Activated naive CD8-positive, alpha-beta T cell treated with anti-CD3 and anti-CD28 coated beads for 36 hours (primary cell): ENCODE measurements at regions not wholly inside any gene's neighbourhood (a gene's known extent, or its start where the extent isn't known, plus 50 kb on each side); places are given as distances from the start of the nearest gene placed in this dataset.

Source experiments
- DNase-seq: peaks from one replicate; pipeline ENCODE4 v3.0.0; 2021
- H3K27ac Mint-ChIP-seq: one replicate; pipeline ENCODE4 v1.8.0; 2022; ENCODE audit warnings: mild to moderate bottlenecking, moderate library complexity, mixed read lengths
- H3K27me3 Mint-ChIP-seq: one replicate; pipeline ENCODE4 v1.8.0; 2022; ENCODE audit warnings: mild to moderate bottlenecking, mixed read lengths
- H3K36me3 Mint-ChIP-seq: one replicate; pipeline ENCODE4 v1.8.0; 2021; ENCODE audit warnings: mild to moderate bottlenecking, mixed read lengths
- H3K4me1 Mint-ChIP-seq: one replicate; pipeline ENCODE4 v1.8.0; 2021; ENCODE audit warnings: mixed read lengths
- H3K4me3 Mint-ChIP-seq: one replicate; pipeline ENCODE4 v1.8.0; 2022; ENCODE audit warnings: mild to moderate bottlenecking, moderate library complexity, mixed read lengths
- H3K9me3 Mint-ChIP-seq: one replicate; pipeline ENCODE4 v1.8.0; 2022; ENCODE audit warnings: mixed read lengths

DNA sequence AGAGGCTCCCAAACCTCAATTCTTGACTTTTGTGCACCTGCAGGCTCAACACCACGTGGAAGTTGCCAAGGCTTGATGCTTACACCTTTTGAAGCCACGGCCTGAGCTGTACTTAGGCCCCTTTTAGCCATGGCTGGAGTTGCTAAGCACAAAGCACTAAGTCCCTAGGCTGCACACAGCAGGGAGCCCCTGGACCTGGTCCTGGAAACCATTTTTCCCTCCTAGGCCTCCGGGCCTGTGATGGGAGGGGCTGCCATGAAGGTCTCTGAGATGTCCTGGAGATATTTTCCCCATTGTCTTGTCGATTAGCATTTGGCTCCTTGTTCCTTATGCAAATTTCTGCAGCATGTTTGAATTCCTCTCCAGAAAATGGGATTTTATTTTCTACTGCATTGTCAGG, 247.1 kb upstream of the ARPP21 start:
- H3K27me3 Mint-ChIP-seq = peaks cover 4% of the 10 kb centered on the region
- no peaks in the 10 kb centered on the region for H3K36me3 Mint-ChIP-seq
- H3K4me1 Mint-ChIP-seq = no peaks in the 10 kb centered on the region
- no peak overlapping the region for H3K4me3 Mint-ChIP-seq
- no peak overlapping the region for H3K27ac Mint-ChIP-seq
- DNase-seq = no peak
- peaks cover 11% of the 10 kb centered on the region for H3K9me3 Mint-ChIP-seq

GRCh38 chr3:35393901-35394799, 245.2 kb upstream of the ARPP21 start:
- no peak for DNase-seq
- Mint-ChIP-seq H3K9me3 (peaks cover 11% of the 10 kb centered on the region), H3K36me3 (no peaks in the 10 kb centered on the region), H3K4me3 (no peak overlapping the region), H3K27ac (no peak overlapping the region), H3K4me1 (no peaks in the 10 kb centered on the region), H3K27me3 (peaks cover 4% of the 10 kb centered on the region)

DNA sequence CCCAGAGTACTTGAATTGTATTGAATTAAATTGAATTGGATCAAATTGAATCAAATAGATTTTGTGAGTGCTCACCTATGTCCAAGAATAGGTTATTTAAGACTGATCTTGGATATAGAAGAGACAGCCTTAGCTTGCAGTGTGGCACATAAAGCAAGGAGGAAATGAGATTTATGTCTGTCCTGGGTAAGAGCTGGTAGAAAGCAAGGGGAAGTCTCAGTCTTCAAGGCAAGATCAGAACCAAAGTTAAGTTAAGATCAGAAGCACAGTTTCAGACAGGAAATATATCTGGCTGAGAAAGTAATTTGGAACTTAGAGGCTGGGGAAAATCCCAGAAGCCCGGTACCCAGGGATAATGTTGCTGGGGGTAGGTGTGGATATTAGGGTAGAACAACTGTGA, 244.4 kb upstream of the ARPP21 start:
- no peaks in the 10 kb centered on the region for H3K4me1 Mint-ChIP-seq
- H3K27ac Mint-ChIP-seq = no peak overlapping the region
- H3K9me3 Mint-ChIP-seq = peaks cover 11% of the 10 kb centered on the region
- no peak overlapping the region for H3K4me3 Mint-ChIP-seq
- no peaks in the 10 kb centered on the region for H3K36me3 Mint-ChIP-seq
- no peak for DNase-seq
- H3K27me3 Mint-ChIP-seq = peaks cover 4% of the 10 kb centered on the region

- Mint-ChIP-seq H3K9me3 (no peaks in the 10 kb centered on the region), H3K27me3 (no peaks in the 10 kb centered on the region), H3K4me1 (no peaks in the 10 kb centered on the region), H3K4me3 (no peak overlapping the region), H3K27ac (no peak overlapping the region), H3K36me3 (no peaks in the 10 kb centered on the region)
- no peak for DNase-seq
Observed at GRCh38 chr3:35401671-35402070, 237.7 kb upstream of the ARPP21 start.

- no peak for DNase-seq
- H3K4me3 Mint-ChIP-seq = no peak overlapping the region
- no peaks in the 10 kb centered on the region for H3K9me3 Mint-ChIP-seq
- H3K4me1 Mint-ChIP-seq = no peaks in the 10 kb centered on the region
- H3K27me3 Mint-ChIP-seq = no peaks in the 10 kb centered on the region
- no peaks in the 10 kb centered on the region for H3K36me3 Mint-ChIP-seq
- no peak overlapping the region for H3K27ac Mint-ChIP-seq
Observed at GRCh38 chr3:35404571-35404970, 234.8 kb upstream of the ARPP21 start.

GRCh38 chr3:35408882-35409281, 230.4 kb upstream of the ARPP21 start:
- H3K4me1 Mint-ChIP-seq = no peaks in the 10 kb centered on the region
- no peaks in the 10 kb centered on the region for H3K36me3 Mint-ChIP-seq

GRCh38 chr3:35409991-35410390, 229.3 kb upstream of the ARPP21 start:
- no peaks in the 10 kb centered on the region for H3K9me3 Mint-ChIP-seq
- no peak overlapping the region for H3K27ac Mint-ChIP-seq
- no peaks in the 10 kb centered on the region for H3K27me3 Mint-ChIP-seq
- DNase-seq = no peak
- no peak overlapping the region for H3K4me3 Mint-ChIP-seq
- H3K36me3 Mint-ChIP-seq = no peaks in the 10 kb centered on the region
- H3K4me1 Mint-ChIP-seq = no peaks in the 10 kb centered on the region

More at GRCh38 chr3:35408882-35409281, 230.4 kb upstream of the ARPP21 start:
- no peak for DNase-seq
- H3K27me3 Mint-ChIP-seq = no peaks in the 10 kb centered on the region
- no peaks in the 10 kb centered on the region for H3K9me3 Mint-ChIP-seq
- no peak overlapping the region for H3K4me3 Mint-ChIP-seq
- H3K27ac Mint-ChIP-seq = no peak overlapping the region

- Mint-ChIP-seq H3K9me3 (no peaks in the 10 kb centered on the region), H3K4me3 (no peak overlapping the region), H3K27me3 (no peaks in the 10 kb centered on the region), H3K4me1 (no peaks in the 10 kb centered on the region), H3K27ac (no peak overlapping the region), H3K36me3 (no peaks in the 10 kb centered on the region)
- DNase-seq = no peak
Observed at GRCh38 chr3:35413483-35413882, 225.8 kb upstream of the ARPP21 start.

GRCh38 chr3:35417080-35417479, 222.2 kb upstream of the ARPP21 start:
- DNase-seq = no peak
- Mint-ChIP-seq H3K4me3 (no peak overlapping the region), H3K27me3 (no peaks in the 10 kb centered on the region), H3K27ac (no peak overlapping the region), H3K4me1 (no peaks in the 10 kb centered on the region), H3K9me3 (no peaks in the 10 kb centered on the region), H3K36me3 (no peaks in the 10 kb centered on the region)

DNA sequence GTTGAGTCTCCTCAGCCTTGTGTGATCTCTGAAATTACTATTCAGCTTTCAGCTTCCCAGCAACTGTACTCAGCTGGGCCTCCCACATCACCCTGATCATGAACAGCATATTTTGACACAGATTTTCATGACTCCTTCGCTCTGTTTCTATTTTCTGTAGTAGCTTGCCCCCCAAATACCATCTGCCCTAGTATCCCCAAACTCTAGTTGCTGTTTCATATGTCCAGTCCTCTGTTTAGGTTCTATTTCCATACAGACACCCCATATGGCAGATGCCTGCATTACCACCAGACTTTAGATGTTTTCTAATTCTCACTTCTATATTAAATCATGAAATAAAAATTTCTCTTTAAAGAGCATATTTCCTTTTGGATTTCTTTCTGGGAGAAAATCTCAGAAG, 217.2 kb upstream of the ARPP21 start:
- DNase-seq = no peak
- Mint-ChIP-seq H3K27ac (no peak overlapping the region), H3K4me1 (no peaks in the 10 kb centered on the region), H3K4me3 (no peak overlapping the region), H3K27me3 (no peaks in the 10 kb centered on the region), H3K36me3 (no peaks in the 10 kb centered on the region), H3K9me3 (no peaks in the 10 kb centered on the region)

GRCh38 chr3:35422836-35423601, 216.3 kb upstream of the ARPP21 start:
- Mint-ChIP-seq H3K27me3 (no peaks in the 10 kb centered on the region), H3K36me3 (no peaks in the 10 kb centered on the region), H3K27ac (no peak overlapping the region), H3K9me3 (no peaks in the 10 kb centered on the region), H3K4me3 (no peak overlapping the region), H3K4me1 (no peaks in the 10 kb centered on the region)
- DNase-seq = no peak

GRCh38 chr3:35426366-35426958, 212.9 kb upstream of the ARPP21 start:
- no peaks in the 10 kb centered on the region for H3K4me1 Mint-ChIP-seq
- DNase-seq = no peak
- no peaks in the 10 kb centered on the region for H3K27me3 Mint-ChIP-seq
- no peak overlapping the region for H3K27ac Mint-ChIP-seq
- H3K4me3 Mint-ChIP-seq = no peak overlapping the region
- H3K36me3 Mint-ChIP-seq = no peaks in the 10 kb centered on the region
- H3K9me3 Mint-ChIP-seq = no peaks in the 10 kb centered on the region

GRCh38 chr3:35437381-35437780, 201.9 kb upstream of the ARPP21 start:
- H3K9me3 Mint-ChIP-seq = peaks cover 1% of the 10 kb centered on the region
- no peaks in the 10 kb centered on the region for H3K4me1 Mint-ChIP-seq
- H3K27me3 Mint-ChIP-seq = peaks cover 7% of the 10 kb centered on the region
- H3K36me3 Mint-ChIP-seq = no peaks in the 10 kb centered on the region
- no peak for DNase-seq
- no peak overlapping the region for H3K27ac Mint-ChIP-seq
- no peak overlapping the region for H3K4me3 Mint-ChIP-seq

DNA sequence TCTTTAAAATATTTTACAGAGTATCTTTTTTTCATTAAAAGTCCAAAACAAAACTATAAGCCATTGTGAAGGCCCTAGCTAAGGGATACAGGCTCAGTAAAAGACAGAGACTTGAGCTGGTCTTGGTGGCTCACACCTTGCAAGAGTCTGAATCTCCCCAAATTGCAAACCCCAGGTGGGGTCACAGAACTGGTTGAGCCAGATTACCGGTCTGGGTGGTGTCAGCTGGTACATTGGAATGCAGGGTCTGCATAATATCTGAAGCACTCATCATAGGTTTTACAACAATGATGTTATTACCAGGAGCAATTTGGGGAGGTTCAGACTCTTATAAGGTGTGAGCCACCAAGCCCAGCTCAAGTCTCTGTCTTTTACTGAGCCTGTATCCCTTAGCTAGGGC, 201.2 kb upstream of the ARPP21 start:
- Mint-ChIP-seq H3K27ac (no peak overlapping the region), H3K4me3 (no peak overlapping the region), H3K9me3 (peaks cover 1% of the 10 kb centered on the region), H3K27me3 (peaks cover 7% of the 10 kb centered on the region), H3K4me1 (no peaks in the 10 kb centered on the region), H3K36me3 (no peaks in the 10 kb centered on the region)
- no peak for DNase-seq

- H3K27ac Mint-ChIP-seq = no peak overlapping the region
- no peak overlapping the region for H3K4me3 Mint-ChIP-seq
- no peaks in the 10 kb centered on the region for H3K36me3 Mint-ChIP-seq
- peaks cover 7% of the 10 kb centered on the region for H3K27me3 Mint-ChIP-seq
- H3K9me3 Mint-ChIP-seq = peaks cover 1% of the 10 kb centered on the region
- DNase-seq = no peak
- H3K4me1 Mint-ChIP-seq = no peaks in the 10 kb centered on the region
Observed at GRCh38 chr3:35439663-35440062, 199.7 kb upstream of the ARPP21 start.
